Endothelial cell of umbilical vein (primary cell): ENCODE measurements at regions not wholly inside any gene's neighbourhood (a gene's known extent, or its start where the extent isn't known, plus 50 kb on each side); places are given as distances from the start of the nearest gene placed in this dataset.

Experiments
- BruUV-seq: library from RNA; stranded (reverse); fragments of 400-500 nt; replicated peaks from 2 replicates; lab custom pipeline; 2021; lab: Mats Ljungman, UMichigan
- CTCF ChIA-PET: fragments of 300-600, 350-600 bp; sonication (Branson Sonifier 250); formaldehyde crosslinking; loops from one replicate; lab custom pipeline; 2021; ENCODE audit warnings: antibody characterized with exemption, inconsistent platforms; lab: Charles Lee
- POLR2A ChIA-PET: fragments of 300-600, 350-600 bp; sonication (Branson Sonifier 250); formaldehyde crosslinking; loops from one replicate; lab custom pipeline; 2021; ENCODE audit warnings: antibody characterized with exemption, inconsistent platforms; lab: Charles Lee
- DNase-seq: peaks from one replicate; pipeline ENCODE4 v3.0.0-alpha.2; 2011; ENCODE audit warnings: low read depth, low spot score
- FAIRE-seq: peaks from 2 replicates; lab custom pipeline; 2011; peaks lifted over from hg19 to GRCh38; lab: Jason Lieb, UNC
- H2AFZ ChIP-seq: 2 replicates; pipeline ENCODE4 v1.6.0; 2012; ENCODE audit warnings: low read depth, low read length, control low read depth, inconsistent platforms
- H3K27ac ChIP-seq: 2 replicates; pipeline ENCODE4 v1.5.1; 2011; ENCODE audit warnings: low read depth, mild to moderate bottlenecking, control low read depth, low read length, moderate library complexity; ENCODE audit not compliant: insufficient read depth
- H3K27me3 ChIP-seq, 2 experiments: 2 replicates each; pipeline versions ENCODE4 v1.6.0 to v1.6.1; 2011; ENCODE audit warnings: low read length in 2 of 2, mixed read lengths in 1 of 2; ENCODE audit not compliant: control insufficient read depth in 2 of 2, insufficient read depth in 2 of 2
- H3K36me3 ChIP-seq, 2 experiments: 2 replicates in 1 of 2; 3 replicates in 1 of 2; pipeline ENCODE4 v1.5.1; 2011; ENCODE audit warnings: low read length in 2 of 2, mild to moderate bottlenecking in 1 of 2, moderate library complexity in 1 of 2; ENCODE audit not compliant: control insufficient read depth in 2 of 2, insufficient read depth in 2 of 2; ENCODE audit errors: extremely low read depth in 1 of 2
- H3K4me1 ChIP-seq: 3 replicates; pipeline ENCODE4 v1.5.1; 2011; ENCODE audit warnings: mild to moderate bottlenecking, low read length; ENCODE audit not compliant: control insufficient read depth, insufficient read depth; ENCODE audit errors: extremely low read depth
- H3K4me2 ChIP-seq: 2 replicates; pipeline ENCODE4 v1.6.1; 2011; ENCODE audit warnings: low read length, control low read depth, mixed read lengths; ENCODE audit not compliant: insufficient read depth
- H3K4me3 ChIP-seq, 3 experiments: fragments of 200-600 bp in 1 of 3; sonication (generic), shearing (Covaris generic) in 1 of 3; replicated peaks in 1 of 3; 2 replicates each; pipeline ENCODE4 v1.5.1; 2011 to 2016; ENCODE audit warnings: control low read depth in 3 of 3, low read length in 3 of 3, mild to moderate bottlenecking in 2 of 3, inconsistent platforms in 1 of 3, low read depth in 1 of 3, moderate library complexity in 1 of 3; ENCODE audit not compliant: insufficient read depth in 1 of 3
- H3K79me2 ChIP-seq: 2 replicates; pipeline ENCODE4 v1.6.0; 2012; ENCODE audit warnings: low read length, inconsistent platforms; ENCODE audit not compliant: control insufficient read depth, insufficient read depth
- H3K9ac ChIP-seq: replicated peaks from 2 replicates; pipeline ENCODE3; 2011; ENCODE audit warnings: low read length, control low read depth; ENCODE audit not compliant: insufficient read depth; ENCODE audit errors: extremely low read depth
- H3K9me1 ChIP-seq: replicated peaks from 3 replicates; pipeline ENCODE4 v1.6.0; 2011; ENCODE audit warnings: mild to moderate bottlenecking, low read length; ENCODE audit not compliant: control insufficient read depth, insufficient read depth; ENCODE audit errors: extremely low read depth
- H3K9me3 ChIP-seq: replicated peaks from 2 replicates; pipeline ENCODE4 v1.5.1; 2012; ENCODE audit warnings: low read length, inconsistent platforms; ENCODE audit not compliant: control insufficient read depth, insufficient read depth
- H4K20me1 ChIP-seq: replicated peaks from 2 replicates; pipeline ENCODE3; 2011; ENCODE audit warnings: mild to moderate bottlenecking, low read length; ENCODE audit not compliant: control insufficient read depth, insufficient read depth; ENCODE audit errors: extremely low read depth
- EZH2 ChIP-seq: IDR thresholded peaks from 2 replicates; pipeline ENCODE4 v1.6.1; 2012; ENCODE audit warnings: borderline replicate concordance, low read depth, mild to moderate bottlenecking, moderate library complexity, low read length, inconsistent platforms; ENCODE audit not compliant: severe bottlenecking
- FOS ChIP-seq: IDR thresholded peaks from 2 replicates; pipeline ENCODE4 v1.6.1; 2011; ENCODE audit warnings: mild to moderate bottlenecking, low read length, moderate library complexity, borderline replicate concordance; ENCODE audit not compliant: insufficient read depth
- GATA2 ChIP-seq: IDR thresholded peaks from 2 replicates; pipeline ENCODE4 v1.7.0; 2011; ENCODE audit warnings: low read depth, mild to moderate bottlenecking, moderate library complexity, mixed read lengths, low read length; ENCODE audit not compliant: insufficient read length, insufficient read depth
- JUN ChIP-seq: IDR thresholded peaks from 2 replicates; pipeline ENCODE4 v1.6.1; 2011; ENCODE audit warnings: borderline replicate concordance, low read depth; ENCODE audit not compliant: insufficient read length, insufficient read depth
- MAX ChIP-seq: IDR thresholded peaks from 2 replicates; pipeline ENCODE4 v1.6.1; 2011; ENCODE audit not compliant: insufficient read depth, insufficient read length
- MYC ChIP-seq: IDR thresholded peaks from one replicate; pipeline ENCODE4 v1.6.1; 2011; ENCODE audit warnings: mild to moderate bottlenecking, low read depth, low read length
- POLR2A ChIP-seq: IDR thresholded peaks from 2 replicates; pipeline ENCODE4 v1.6.1; 2012; ENCODE audit warnings: low read depth, mild to moderate bottlenecking, control low read depth, low read length
- POLR2AphosphoS5 ChIP-seq: IDR thresholded peaks from 2 replicates; pipeline ENCODE4 v1.6.1; 2012; ENCODE audit warnings: low read depth, mild to moderate bottlenecking, control low read depth, low read length, moderate library complexity; ENCODE audit not compliant: insufficient read depth
- dilution Hi-C: fragments of 300-500 bp; cut with MboI; formaldehyde crosslinking; loops from one replicate; pipeline ENCODE4 v1.15.0; 2019; ENCODE audit warnings: low sequenced_read_pairs; ENCODE audit not compliant: extremely low pct_ligation_motif_present
- intact Hi-C: fragments of 100-400 bp; cut with micrococcal nuclease; formaldehyde crosslinking; loops from one replicate; pipeline ENCODE4 v1.10.0; 2022
- TF ChIP-seq, protein P1 (sequence below), 2 donors: IDR thresholded peaks; 1 replicate in 1 of 2; 2 replicates in 1 of 2; pipeline ENCODE4 v1.5.1; 2011; ENCODE audit warnings: low read length in 2 of 2, mild to moderate bottlenecking in 2 of 2, moderate library complexity in 2 of 2, control low read depth in 1 of 2, inconsistent platforms in 1 of 2, low read depth in 1 of 2; ENCODE audit not compliant: insufficient read depth in 1 of 2; ENCODE audit errors: extremely low read depth in 1 of 2

GRCh38 chr3:176206809-176207208, 990.5 kb downstream of the TBL1XR1 start:
- FAIRE-seq (no peak), DNase-seq (no peak)
- Histone ChIP-seq H3K9ac (no peak overlapping the region), H3K79me2 (no peaks in the 10 kb centered on the region), H3K27me3 (no peaks in the 10 kb centered on the region), H4K20me1 (no peaks in the 10 kb centered on the region), H2AFZ (no peak overlapping the region), H3K9me1 (no peaks in the 10 kb centered on the region), H3K9me3 (no peaks in the 10 kb centered on the region), H3K4me3 (no peak overlapping the region), H3K36me3 (no peaks in the 10 kb centered on the region), H3K4me2 (no peak overlapping the region), H3K27ac (no peak overlapping the region), H3K4me1 (no peaks in the 10 kb centered on the region)
- no TSS peak for BruUV-seq
- no peak for TF ChIP-seq EZH2
- TF ChIP-seq GATA2, result no peak
- dilution Hi-C loops (no loop called here), intact Hi-C loops (no loop called here)
- ChIA-PET CTCF (no interaction called here), POLR2A (no interaction called here)

GRCh38 chr3:176202652-176203051, 994.6 kb downstream of the TBL1XR1 start:
- H2AFZ ChIP-seq, result no peak overlapping the region
- TF ChIP-seq JUN (no peak), MAX (no peak), EZH2 (no peak), MYC (no peak), GATA2 (no peak), POLR2AphosphoS5 (no peak), FOS (no peak), POLR2A (no peak)
- TF ChIP-seq, protein P1, sequence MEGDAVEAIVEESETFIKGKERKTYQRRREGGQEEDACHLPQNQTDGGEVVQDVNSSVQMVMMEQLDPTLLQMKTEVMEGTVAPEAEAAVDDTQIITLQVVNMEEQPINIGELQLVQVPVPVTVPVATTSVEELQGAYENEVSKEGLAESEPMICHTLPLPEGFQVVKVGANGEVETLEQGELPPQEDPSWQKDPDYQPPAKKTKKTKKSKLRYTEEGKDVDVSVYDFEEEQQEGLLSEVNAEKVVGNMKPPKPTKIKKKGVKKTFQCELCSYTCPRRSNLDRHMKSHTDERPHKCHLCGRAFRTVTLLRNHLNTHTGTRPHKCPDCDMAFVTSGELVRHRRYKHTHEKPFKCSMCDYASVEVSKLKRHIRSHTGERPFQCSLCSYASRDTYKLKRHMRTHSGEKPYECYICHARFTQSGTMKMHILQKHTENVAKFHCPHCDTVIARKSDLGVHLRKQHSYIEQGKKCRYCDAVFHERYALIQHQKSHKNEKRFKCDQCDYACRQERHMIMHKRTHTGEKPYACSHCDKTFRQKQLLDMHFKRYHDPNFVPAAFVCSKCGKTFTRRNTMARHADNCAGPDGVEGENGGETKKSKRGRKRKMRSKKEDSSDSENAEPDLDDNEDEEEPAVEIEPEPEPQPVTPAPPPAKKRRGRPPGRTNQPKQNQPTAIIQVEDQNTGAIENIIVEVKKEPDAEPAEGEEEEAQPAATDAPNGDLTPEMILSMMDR (IDR thresholded peaks at IDR 0.05; ENCODE audit: extremely low read depth in 1 of 2, insufficient read depth in 1 of 2, low read depth in 1 of 2, low read length in 2 of 2), result no peak
- no peaks in the 10 kb centered on the region for H3K27me3 ChIP-seq
- H3K79me2 ChIP-seq, result no peaks in the 10 kb centered on the region
- no peak overlapping the region for H3K4me3 ChIP-seq
- intact Hi-C loops, result no loop called here
- no peak overlapping the region for H3K27ac ChIP-seq
- BruUV-seq, result no TSS peak
- H4K20me1 ChIP-seq, result no peaks in the 10 kb centered on the region
- dilution Hi-C loops, result no loop called here
- H3K9ac ChIP-seq, result no peak overlapping the region
- FAIRE-seq, result no peak
- CTCF ChIA-PET, result no interaction called here
- H3K9me1 ChIP-seq, result no peaks in the 10 kb centered on the region
- no peak overlapping the region for H3K4me2 ChIP-seq
- no peaks in the 10 kb centered on the region for H3K4me1 ChIP-seq
- H3K36me3 ChIP-seq, result no peaks in the 10 kb centered on the region
- POLR2A ChIA-PET, result no interaction called here
- no peaks in the 10 kb centered on the region for H3K9me3 ChIP-seq
- DNase-seq, result no peak
